ENCODE measurements at regions not wholly inside any gene's neighbourhood (a gene's known extent, or its start where the extent isn't known, plus 50 kb on each side); places are given as distances from the start of the nearest gene placed in this dataset.

- no peaks in the 10 kb centered on the region for H3K4me1 ChIP-seq
- H3K27me3 ChIP-seq: no peaks in the 10 kb centered on the region
- no peak overlapping the region for H3K4me3 ChIP-seq
- TF ChIP-seq, protein P1, sequence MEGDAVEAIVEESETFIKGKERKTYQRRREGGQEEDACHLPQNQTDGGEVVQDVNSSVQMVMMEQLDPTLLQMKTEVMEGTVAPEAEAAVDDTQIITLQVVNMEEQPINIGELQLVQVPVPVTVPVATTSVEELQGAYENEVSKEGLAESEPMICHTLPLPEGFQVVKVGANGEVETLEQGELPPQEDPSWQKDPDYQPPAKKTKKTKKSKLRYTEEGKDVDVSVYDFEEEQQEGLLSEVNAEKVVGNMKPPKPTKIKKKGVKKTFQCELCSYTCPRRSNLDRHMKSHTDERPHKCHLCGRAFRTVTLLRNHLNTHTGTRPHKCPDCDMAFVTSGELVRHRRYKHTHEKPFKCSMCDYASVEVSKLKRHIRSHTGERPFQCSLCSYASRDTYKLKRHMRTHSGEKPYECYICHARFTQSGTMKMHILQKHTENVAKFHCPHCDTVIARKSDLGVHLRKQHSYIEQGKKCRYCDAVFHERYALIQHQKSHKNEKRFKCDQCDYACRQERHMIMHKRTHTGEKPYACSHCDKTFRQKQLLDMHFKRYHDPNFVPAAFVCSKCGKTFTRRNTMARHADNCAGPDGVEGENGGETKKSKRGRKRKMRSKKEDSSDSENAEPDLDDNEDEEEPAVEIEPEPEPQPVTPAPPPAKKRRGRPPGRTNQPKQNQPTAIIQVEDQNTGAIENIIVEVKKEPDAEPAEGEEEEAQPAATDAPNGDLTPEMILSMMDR (IDR thresholded peaks at IDR 0.05): no peak
- TF ChIP-seq POLR2A (IDR thresholded peaks at IDR 0.05): no peak
- no peaks in the 10 kb centered on the region for H3K9me3 ChIP-seq
- no peak overlapping the region for H3K27ac ChIP-seq
- no peak for DNase-seq
- no peaks in the 10 kb centered on the region for H3K36me3 ChIP-seq
Observed at GRCh38 chr9:21661626-21662025, 140.8 kb upstream of the MTAP start.

GRCh38 chr9:21668516-21668915, 133.9 kb upstream of the MTAP start:
- no peaks in the 10 kb centered on the region for H3K27me3 ChIP-seq

DNA sequence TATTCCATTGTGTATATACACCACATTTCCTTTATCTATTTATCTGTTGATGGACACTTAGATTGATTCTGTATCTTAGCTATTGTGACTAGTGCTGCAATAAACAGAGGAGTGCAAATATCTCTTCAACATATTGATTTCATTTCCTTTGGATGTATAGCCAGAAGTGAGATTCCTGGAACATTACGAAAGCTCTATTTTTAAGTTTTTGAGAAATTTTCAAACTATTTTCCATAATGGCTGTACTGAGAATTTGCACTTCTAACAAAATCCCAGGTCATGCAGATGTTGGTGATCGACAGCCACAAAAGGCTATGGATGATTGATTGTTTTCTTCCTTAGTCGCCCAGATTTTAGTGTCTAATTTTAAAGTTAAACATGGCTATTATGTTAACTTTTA, 132.7 kb upstream of the MTAP start:
- H3K4me3 ChIP-seq: no peak overlapping the region
- no peaks in the 10 kb centered on the region for H3K9me3 ChIP-seq
- H3K36me3 ChIP-seq: no peaks in the 10 kb centered on the region
- TF ChIP-seq, protein P1 (IDR thresholded peaks at IDR 0.05): no peak
- no peak for TF ChIP-seq POLR2A (IDR thresholded peaks at IDR 0.05)
- H3K4me1 ChIP-seq: no peaks in the 10 kb centered on the region
- no peaks in the 10 kb centered on the region for H3K27me3 ChIP-seq
- H3K27ac ChIP-seq: no peak overlapping the region
- DNase-seq: no peak

More at GRCh38 chr9:21668516-21668915, 133.9 kb upstream of the MTAP start:
- no peak for TF ChIP-seq POLR2A (IDR thresholded peaks at IDR 0.05)
- TF ChIP-seq, protein P1 (IDR thresholded peaks at IDR 0.05): no peak
- Histone ChIP-seq H3K36me3 (no peaks in the 10 kb centered on the region), H3K9me3 (no peaks in the 10 kb centered on the region), H3K4me3 (no peak overlapping the region), H3K4me1 (no peaks in the 10 kb centered on the region), H3K27ac (no peak overlapping the region)
- DNase-seq: no peak

- H3K4me1 ChIP-seq: no peaks in the 10 kb centered on the region
- no peaks in the 10 kb centered on the region for H3K27me3 ChIP-seq
- DNase-seq: no peak
- H3K27ac ChIP-seq: no peak overlapping the region
- TF ChIP-seq, protein P1 (IDR thresholded peaks at IDR 0.05): no peak
- TF ChIP-seq POLR2A (IDR thresholded peaks at IDR 0.05): no peak
- H3K36me3 ChIP-seq: no peaks in the 10 kb centered on the region
- H3K4me3 ChIP-seq: no peak overlapping the region
- no peaks in the 10 kb centered on the region for H3K9me3 ChIP-seq
Observed at GRCh38 chr9:21670374-21670773, 132.1 kb upstream of the MTAP start.

DNA sequence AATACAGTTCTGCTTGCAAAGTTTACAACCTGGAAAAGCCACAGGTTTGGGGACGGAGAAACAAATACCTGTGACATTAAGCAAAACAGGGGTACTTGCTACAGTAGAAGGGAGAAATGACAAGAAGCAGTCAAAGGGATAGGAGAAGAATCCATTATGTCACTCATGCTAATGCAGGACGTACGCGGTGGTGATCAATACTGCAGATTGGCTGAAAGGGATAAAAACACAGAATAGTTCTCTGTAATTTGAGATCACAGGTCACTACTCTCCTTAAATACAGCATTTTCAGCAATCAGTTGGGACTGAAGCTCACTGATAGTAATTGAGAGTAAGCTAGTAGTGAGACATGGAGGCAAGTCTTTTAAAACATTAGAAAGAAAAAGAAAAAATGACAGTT, 130.3 kb upstream of the MTAP start:
- Histone ChIP-seq H3K36me3 (no peaks in the 10 kb centered on the region), H3K4me1 (no peaks in the 10 kb centered on the region), H3K4me3 (no peak overlapping the region), H3K27ac (no peak overlapping the region), H3K9me3 (no peaks in the 10 kb centered on the region), H3K27me3 (no peaks in the 10 kb centered on the region)
- TF ChIP-seq POLR2A (IDR thresholded peaks at IDR 0.05): no peak
- TF ChIP-seq, protein P1 (IDR thresholded peaks at IDR 0.05): no peak
- no peak for DNase-seq

DNA sequence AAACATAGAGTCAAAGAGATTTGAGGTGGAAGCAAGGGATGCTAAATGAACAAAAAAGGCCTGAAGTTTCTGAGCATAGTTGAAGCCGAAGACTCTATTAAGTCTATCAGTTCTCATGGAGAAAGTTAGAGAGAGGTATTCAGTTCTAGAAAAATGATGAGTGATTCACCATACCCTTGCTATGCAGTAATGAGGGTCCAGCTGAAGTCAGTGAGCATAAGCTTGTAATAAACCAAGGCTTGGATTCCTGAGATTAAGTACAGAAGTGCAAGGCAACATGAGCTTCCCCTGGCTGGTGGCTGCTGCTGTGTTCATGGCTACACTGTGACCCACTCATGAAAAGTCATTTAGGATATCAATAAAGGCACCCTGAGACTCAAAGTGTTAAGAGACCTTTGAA, 129.7 kb upstream of the MTAP start:
- Histone ChIP-seq H3K4me1 (no peaks in the 10 kb centered on the region), H3K27me3 (no peaks in the 10 kb centered on the region), H3K9me3 (no peaks in the 10 kb centered on the region), H3K27ac (no peak overlapping the region), H3K36me3 (no peaks in the 10 kb centered on the region), H3K4me3 (no peak overlapping the region)
- no peak for DNase-seq
- no peak for TF ChIP-seq POLR2A (IDR thresholded peaks at IDR 0.05)
- TF ChIP-seq, protein P1 (IDR thresholded peaks at IDR 0.05): no peak
